Left renal pelvis (tissue), 4 donors: ENCODE measurements at regions not wholly inside any gene's neighbourhood (a gene's known extent, or its start where the extent isn't known, plus 50 kb on each side); places are given as distances from the start of the nearest gene placed in this dataset.

Experiments
- DNase-seq, 4 donors: peaks; one replicate each; pipeline ENCODE4 v3.0.0-alpha.2; 2013; ENCODE audit warnings: low read depth in 4 of 4, low spot score in 3 of 4

DNA sequence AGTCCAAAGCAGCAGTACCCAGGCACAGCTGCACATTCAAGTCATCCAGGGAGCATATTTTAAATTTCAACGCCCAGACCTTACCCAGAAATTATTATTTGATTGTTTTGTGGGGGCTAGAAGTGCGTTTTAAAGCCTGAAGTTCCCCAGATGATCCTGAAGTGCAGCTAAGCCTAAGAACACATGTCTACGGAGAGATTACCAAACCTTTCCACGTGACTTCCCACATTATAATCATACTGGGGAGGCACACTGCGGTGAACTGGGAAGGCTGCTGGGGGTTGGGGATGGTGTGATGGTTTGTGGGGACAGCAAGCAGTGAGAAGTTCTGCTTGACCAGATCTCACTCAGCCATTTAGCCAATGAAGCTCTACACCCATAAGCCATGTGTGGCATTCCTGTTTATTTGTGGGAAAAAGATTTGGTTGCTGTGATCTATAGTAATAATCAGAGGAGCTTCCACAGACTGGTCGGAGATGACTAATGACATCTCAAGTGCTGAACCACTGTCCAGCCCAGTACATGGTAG, 93.4 kb upstream of the CDH6 start:
- no peak for DNase-seq

DNA sequence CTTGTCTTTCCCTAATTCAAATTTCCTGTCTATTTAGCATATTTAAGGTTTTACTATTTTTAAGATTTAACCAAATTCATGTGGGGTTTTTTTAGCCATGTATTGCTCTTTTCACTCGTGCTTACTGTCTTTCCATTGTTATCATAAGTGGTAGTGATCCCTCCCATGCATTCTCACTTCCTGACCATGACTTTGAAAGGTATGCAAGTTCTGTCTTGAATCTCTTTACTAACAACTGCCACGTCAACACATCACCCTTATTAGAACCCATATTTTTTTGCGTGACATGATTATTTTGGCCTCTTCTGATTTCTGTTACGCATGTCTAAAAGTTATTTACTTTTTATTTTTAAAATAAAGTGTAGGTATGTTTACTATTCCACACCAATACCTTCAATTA, 94.7 kb upstream of the CDH6 start:
- no peak for DNase-seq

GRCh38 chr5:31097851-31098250, 95.6 kb upstream of the CDH6 start:
- DNase-seq = no peak

GRCh38 chr5:31096238-31096865, 97.1 kb upstream of the CDH6 start:
- DNase-seq = no peak

- no peak for DNase-seq
These were observed 97.7 kb upstream of the CDH6 start for GRCh38 chr5:31095796-31096195.

- no peak for DNase-seq
These were observed 102.0 kb upstream of the CDH6 start for GRCh38 chr5:31091501-31091900.

GRCh38 chr5:31090467-31090866, 103.0 kb upstream of the CDH6 start:
- DNase-seq = no peak

- DNase-seq = no peak
These were observed 106.6 kb upstream of the CDH6 start for GRCh38 chr5:31086839-31087415.

DNA sequence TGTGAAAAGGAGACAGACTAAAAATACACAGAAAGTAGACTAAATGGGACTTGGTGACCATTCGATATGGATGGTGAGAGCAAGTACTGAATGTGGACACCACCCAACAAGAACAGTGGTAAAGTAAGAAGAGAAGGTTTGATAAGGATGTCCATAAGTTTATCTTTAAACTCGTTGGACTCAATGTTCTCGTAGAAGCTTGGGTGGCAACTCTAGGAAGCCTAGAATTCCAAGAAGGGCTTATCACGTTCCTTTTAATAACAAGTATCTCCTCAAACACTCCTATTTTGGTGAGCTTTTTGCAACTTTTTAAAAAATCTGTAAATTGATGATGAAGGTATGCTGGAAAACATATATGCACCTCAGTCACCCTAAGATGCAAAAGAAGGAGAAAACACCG, 108.6 kb upstream of the CDH6 start:
- no peak for DNase-seq

DNA sequence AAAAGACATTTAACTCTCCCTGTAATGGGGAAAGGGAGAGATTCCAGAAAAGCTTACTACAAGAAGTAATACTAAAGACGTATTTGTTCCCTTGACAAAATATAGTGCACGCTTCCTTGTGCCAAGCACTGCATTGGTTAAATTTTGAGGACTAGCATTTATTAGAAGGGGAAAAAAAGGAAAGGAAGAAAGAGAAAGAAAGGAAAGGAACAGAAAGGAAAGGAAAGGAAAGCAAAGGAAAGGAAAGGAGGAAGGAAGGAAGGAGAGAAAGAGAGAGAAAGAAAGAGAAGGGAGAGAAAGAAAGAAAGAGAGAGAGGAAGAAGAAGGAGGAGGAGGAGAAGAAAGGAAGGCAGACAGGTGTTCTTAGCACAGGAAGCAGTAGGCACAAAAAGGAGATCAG, 110.1 kb upstream of the CDH6 start:
- DNase-seq = no peak

DNA sequence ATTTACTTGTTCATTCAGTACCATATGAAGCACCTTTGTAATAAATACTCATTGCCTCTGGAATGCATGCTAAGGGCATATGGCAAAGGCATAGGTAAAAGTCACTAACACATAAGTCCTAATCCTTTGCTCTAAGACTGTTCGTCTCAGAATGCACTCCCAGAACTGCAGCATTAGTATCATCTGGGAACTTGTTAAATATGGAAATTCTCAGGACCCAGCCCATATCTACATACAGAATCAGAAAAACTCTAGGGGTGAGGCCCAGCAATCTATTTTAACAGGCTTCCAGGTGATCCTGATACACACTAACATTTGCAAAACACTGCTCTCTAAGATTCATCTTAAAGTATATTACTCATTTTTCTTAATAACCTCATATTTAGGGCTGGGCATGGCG, 113.8 kb upstream of the CDH6 start:
- no peak for DNase-seq

DNA sequence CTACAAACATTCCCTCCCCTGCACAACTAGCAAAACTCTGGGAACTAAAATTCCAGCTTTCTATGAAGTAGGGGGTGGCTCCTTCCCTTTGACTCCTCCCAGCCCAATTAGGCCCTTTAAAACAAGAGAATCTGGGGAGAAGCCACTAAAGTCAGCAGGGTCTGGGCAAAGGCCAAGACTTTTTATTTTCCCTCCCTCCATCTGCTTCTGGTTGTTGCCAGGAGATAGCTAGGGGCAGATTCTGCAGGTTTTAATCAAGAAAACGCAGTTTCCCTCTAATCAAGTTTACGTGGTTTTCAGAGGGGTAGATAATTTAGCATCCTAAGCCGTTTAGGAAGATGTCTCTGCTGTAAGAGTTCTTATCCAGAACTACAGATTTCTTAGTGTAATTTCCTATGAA, 114.5 kb upstream of the CDH6 start:
- DNase-seq = no peak

GRCh38 chr5:31075981-31076380, 117.5 kb upstream of the CDH6 start:
- no peak for DNase-seq

GRCh38 chr5:31068287-31068686, 125.2 kb upstream of the CDH6 start:
- no peak for DNase-seq

DNA sequence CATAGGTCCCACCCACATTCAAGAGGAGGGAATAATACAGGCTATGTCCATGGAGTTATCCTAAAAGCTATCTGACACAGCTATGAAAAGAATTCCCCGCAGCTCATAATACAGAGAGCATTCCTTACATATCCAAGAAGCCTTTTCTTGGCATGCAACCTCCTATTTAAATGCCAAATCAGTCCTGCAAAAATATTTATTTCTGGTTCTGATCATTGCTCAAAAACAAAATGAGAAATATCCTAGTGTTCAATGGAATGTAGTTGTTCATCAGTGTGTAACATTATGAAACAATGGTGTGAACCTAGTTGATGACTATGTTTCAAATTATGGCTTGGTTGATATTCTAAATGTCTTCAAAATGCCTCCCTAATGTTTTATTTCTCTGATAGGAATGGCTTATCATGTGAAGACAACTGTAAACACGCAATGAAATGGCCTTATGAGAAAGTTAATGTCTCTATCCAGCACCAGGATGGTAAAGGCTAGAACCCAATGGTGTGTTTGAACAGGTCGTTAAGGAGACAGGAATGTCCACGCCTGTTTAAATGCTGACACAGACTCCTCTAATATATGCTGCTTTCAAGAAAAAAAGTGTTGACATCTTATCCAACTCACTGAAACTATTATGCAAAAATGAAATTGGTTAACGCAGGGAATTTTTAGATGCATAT, 126.7 kb upstream of the CDH6 start:
- DNase-seq = no peak

DNA sequence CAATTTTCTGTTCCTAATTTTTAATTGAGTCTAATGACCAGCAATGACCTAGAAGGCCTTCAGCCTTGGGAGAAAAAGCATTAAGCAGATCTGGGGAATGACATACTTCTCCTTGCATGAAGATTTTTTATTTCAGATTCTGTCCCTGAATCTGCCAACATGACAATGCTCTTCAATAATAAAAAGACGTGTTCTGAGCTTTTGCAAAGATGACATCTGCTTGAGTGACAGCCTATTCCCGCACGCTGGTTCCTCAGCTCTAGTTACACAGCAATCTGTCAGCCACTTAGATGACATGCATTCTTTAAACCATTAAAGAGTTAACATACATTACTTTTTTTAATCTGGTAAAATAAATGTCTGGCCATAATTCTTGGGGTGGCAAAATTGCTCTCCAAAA, 129.3 kb upstream of the CDH6 start:
- no peak for DNase-seq

DNA sequence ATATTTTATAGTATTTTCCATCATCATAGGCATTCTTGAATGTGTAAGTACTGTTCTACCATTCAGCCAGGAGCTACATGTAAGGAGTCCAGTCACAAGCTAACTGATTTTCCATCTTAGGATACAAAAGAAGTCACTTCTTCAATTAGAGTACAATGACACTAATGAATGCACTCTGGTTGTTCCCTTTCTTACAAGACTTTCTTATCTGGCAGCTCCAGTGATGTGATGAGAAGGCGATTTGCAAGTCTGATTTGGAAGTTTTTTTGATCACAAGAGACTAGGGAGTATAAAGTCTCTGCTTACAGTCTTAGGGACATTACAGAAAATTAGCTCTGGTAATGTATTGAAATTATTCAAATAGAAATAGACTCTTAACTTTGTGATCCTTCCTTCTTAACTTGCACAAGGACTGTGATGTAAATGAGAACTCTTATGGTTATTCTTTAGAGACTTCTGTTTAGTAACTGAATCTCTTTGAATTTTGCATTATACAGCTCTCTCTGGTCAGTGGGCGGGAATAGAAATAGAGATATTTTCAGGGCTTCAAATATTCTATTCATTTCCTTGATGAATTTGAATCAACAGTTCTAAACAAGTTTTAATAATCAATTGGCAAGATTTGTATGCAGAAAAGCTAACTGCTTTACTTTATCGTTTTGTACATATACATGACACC, 130.4 kb upstream of the CDH6 start:
- no peak for DNase-seq

- no peak for DNase-seq
These were observed 133.6 kb upstream of the CDH6 start for GRCh38 chr5:31059889-31060288.

DNA sequence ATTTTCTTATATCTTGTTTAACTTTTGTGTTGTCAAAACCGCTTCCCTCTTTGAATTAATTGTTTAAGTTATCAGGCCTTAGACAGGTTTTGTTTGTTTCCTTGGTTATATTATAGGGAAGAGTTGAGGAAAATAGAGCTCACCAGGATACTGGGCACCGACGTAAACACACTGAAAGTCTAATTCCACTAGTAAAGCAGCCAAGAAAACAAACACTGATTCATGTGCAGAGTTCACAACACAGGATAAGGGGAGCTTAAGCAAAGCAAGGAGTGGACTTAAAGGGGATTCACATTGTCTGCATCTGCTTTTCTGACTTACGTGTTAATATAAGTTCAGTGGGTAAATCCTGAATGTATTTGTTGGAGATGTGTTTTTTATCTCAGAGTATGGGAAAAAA, 139.0 kb upstream of the CDH6 start:
- DNase-seq = no peak

DNA sequence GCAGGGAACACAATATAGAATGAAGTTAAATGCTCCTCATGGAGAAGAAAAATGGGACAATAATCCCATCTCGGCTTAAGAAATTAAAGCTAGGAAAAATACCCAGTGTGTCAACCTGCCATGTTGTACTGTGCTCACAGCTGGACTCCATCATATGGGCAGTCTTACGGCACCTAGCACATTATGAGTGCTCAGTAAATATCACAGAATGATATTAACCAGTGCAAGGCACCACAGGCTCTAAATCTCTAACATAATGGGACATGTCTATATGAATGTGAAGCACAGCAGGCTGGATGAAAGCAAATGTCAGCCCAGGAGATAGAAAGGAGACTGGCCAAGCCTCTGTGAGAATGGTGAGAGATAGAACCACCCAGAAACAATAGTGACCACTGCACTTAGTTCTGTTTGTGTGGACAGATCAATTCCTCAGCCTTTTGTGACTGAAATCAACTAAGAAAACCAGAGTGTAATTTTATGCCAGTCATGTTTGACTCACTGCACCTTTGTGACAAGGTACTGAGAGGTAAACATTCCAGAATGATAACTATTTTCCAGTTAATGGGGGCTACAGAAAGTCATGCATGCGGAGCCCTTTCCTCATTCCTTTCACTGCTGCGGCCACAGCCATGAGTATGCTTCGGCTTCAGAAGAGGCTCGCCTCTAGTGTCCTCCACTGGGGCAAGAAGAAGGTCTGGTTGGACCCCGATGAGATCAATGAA, 140.4 kb upstream of the CDH6 start:
- no peak for DNase-seq

DNA sequence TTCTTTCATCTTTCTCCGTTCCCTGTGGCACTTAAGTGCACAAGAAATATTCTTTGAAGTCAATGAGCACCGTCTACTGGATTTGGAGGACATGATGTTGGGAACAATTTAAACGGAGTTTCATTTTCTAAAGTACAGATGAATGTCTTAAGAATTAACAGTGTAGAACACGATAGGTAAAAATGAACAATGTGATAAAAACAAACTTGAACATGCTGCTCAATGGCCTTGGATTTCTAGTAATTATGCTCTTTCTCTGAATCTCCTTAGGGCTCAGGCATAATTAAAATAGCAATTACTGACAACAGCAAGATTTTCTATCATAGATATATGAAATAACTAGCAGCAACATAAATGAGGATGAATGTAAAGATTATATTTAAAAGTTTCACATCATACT, 142.2 kb upstream of the CDH6 start:
- no peak for DNase-seq
